ENCODE measurements at regions not wholly inside any gene's neighbourhood (a gene's known extent, or its start where the extent isn't known, plus 50 kb on each side); places are given as distances from the start of the nearest gene placed in this dataset.

- Mint-ChIP-seq H3K27me3 (ENCODE audit: low read depth) (peaks cover 7% of the 10 kb centered on the region), H3K4me1 (ENCODE audit: low read depth) (peaks cover 13% of the 10 kb centered on the region), H3K4me3 (no peak overlapping the region), H3K9me3 (no peaks in the 10 kb centered on the region), H3K36me3 (ENCODE audit: insufficient read depth) (no peaks in the 10 kb centered on the region)
- DNase-seq (no peak), ATAC-seq (peak in 1 of 2 donors; percentile 34)
Observed at GRCh38 chr9:89815903-89816573, 211.2 kb downstream of the GADD45G start.

GRCh38 chr9:89817151-89817950 is 212.5 kb downstream of the GADD45G start:
- Mint-ChIP-seq H3K9me3 (no peaks in the 10 kb centered on the region), H3K36me3 (ENCODE audit: insufficient read depth) (no peaks in the 10 kb centered on the region), H3K4me3 (no peak overlapping the region), H3K27me3 (ENCODE audit: low read depth) (peaks cover 7% of the 10 kb centered on the region), H3K4me1 (ENCODE audit: low read depth) (peaks cover 13% of the 10 kb centered on the region)
- DNase-seq (no peak), ATAC-seq (no peak)

GRCh38 chr9:89820337-89820736 is 215.5 kb downstream of the GADD45G start:
- no peak overlapping the region for H3K4me3 Mint-ChIP-seq
- H3K27me3 Mint-ChIP-seq (ENCODE audit: low read depth): peaks cover 4% of the 10 kb centered on the region
- no peak for DNase-seq

GRCh38 chr9:89821081-89821480 is 216.3 kb downstream of the GADD45G start:
- Mint-ChIP-seq H3K36me3 (ENCODE audit: insufficient read depth) (no peaks in the 10 kb centered on the region), H3K4me1 (ENCODE audit: low read depth) (peaks cover 5% of the 10 kb centered on the region), H3K27me3 (ENCODE audit: low read depth) (peaks cover 4% of the 10 kb centered on the region), H3K9me3 (no peaks in the 10 kb centered on the region), H3K4me3 (no peak overlapping the region)
- no peak for DNase-seq
- ATAC-seq: no peak

More at GRCh38 chr9:89820337-89820736, 215.5 kb downstream of the GADD45G start:
- Mint-ChIP-seq H3K4me1 (ENCODE audit: low read depth) (peaks cover 5% of the 10 kb centered on the region), H3K9me3 (no peaks in the 10 kb centered on the region), H3K36me3 (ENCODE audit: insufficient read depth) (no peaks in the 10 kb centered on the region)
- no peak for ATAC-seq

- ATAC-seq (no peak), DNase-seq (no peak)
- Mint-ChIP-seq H3K36me3 (ENCODE audit: insufficient read depth) (no peaks in the 10 kb centered on the region), H3K4me3 (no peak overlapping the region), H3K4me1 (ENCODE audit: low read depth) (peaks cover 14% of the 10 kb centered on the region), H3K27me3 (ENCODE audit: low read depth) (peaks cover 3% of the 10 kb centered on the region), H3K9me3 (no peaks in the 10 kb centered on the region)
Observed at GRCh38 chr9:89822996-89823395, 218.2 kb downstream of the GADD45G start.

GRCh38 chr9:89825669-89826068 is 220.9 kb downstream of the GADD45G start:
- DNase-seq: no peak
- Mint-ChIP-seq H3K4me3 (no peak overlapping the region), H3K36me3 (ENCODE audit: insufficient read depth) (no peaks in the 10 kb centered on the region), H3K4me1 (ENCODE audit: low read depth) (peaks cover 18% of the 10 kb centered on the region), H3K9me3 (peaks cover 11% of the 10 kb centered on the region), H3K27me3 (ENCODE audit: low read depth) (no peaks in the 10 kb centered on the region)
- ATAC-seq: no peak

GRCh38 chr9:89826186-89826585 is 221.4 kb downstream of the GADD45G start:
- DNase-seq (no peak), ATAC-seq (no peak)
- Mint-ChIP-seq H3K36me3 (ENCODE audit: insufficient read depth) (no peaks in the 10 kb centered on the region), H3K4me1 (ENCODE audit: low read depth) (peaks cover 18% of the 10 kb centered on the region), H3K27me3 (ENCODE audit: low read depth) (no peaks in the 10 kb centered on the region), H3K4me3 (no peak overlapping the region), H3K9me3 (peaks cover 16% of the 10 kb centered on the region)

GRCh38 chr9:89829346-89829745 is 224.5 kb downstream of the GADD45G start:
- ATAC-seq: no peak
- Mint-ChIP-seq H3K36me3 (ENCODE audit: insufficient read depth) (no peaks in the 10 kb centered on the region), H3K9me3 (peaks cover 16% of the 10 kb centered on the region), H3K4me1 (ENCODE audit: low read depth) (peaks cover 18% of the 10 kb centered on the region), H3K27me3 (ENCODE audit: low read depth) (no peaks in the 10 kb centered on the region), H3K4me3 (no peak overlapping the region)
- DNase-seq: no peak

- H3K4me3 Mint-ChIP-seq: no peak overlapping the region
- no peaks in the 10 kb centered on the region for H3K4me1 Mint-ChIP-seq (ENCODE audit: low read depth)
- no peaks in the 10 kb centered on the region for H3K36me3 Mint-ChIP-seq (ENCODE audit: insufficient read depth)
- H3K9me3 Mint-ChIP-seq: peaks cover 5% of the 10 kb centered on the region
- no peaks in the 10 kb centered on the region for H3K27me3 Mint-ChIP-seq (ENCODE audit: low read depth)
- no peak for ATAC-seq
- DNase-seq: no peak
Observed at GRCh38 chr9:89835666-89836065, 230.9 kb downstream of the GADD45G start.

GRCh38 chr9:89837162-89837933 is 232.5 kb downstream of the GADD45G start:
- Mint-ChIP-seq H3K36me3 (ENCODE audit: insufficient read depth) (no peaks in the 10 kb centered on the region), H3K4me3 (no peak overlapping the region), H3K9me3 (no peaks in the 10 kb centered on the region), H3K27me3 (ENCODE audit: low read depth) (no peaks in the 10 kb centered on the region), H3K4me1 (ENCODE audit: low read depth) (no peaks in the 10 kb centered on the region)
- ATAC-seq (no peak), DNase-seq (no peak)

- Mint-ChIP-seq H3K4me3 (no peak overlapping the region), H3K4me1 (ENCODE audit: low read depth) (no peaks in the 10 kb centered on the region)
Observed at GRCh38 chr9:89837934-89838310, 233.1 kb downstream of the GADD45G start.

GRCh38 chr9:89838621-89839020 is 233.8 kb downstream of the GADD45G start:
- ATAC-seq: no peak
- no peak for DNase-seq
- no peaks in the 10 kb centered on the region for H3K9me3 Mint-ChIP-seq
- no peaks in the 10 kb centered on the region for H3K4me1 Mint-ChIP-seq (ENCODE audit: low read depth)
- H3K27me3 Mint-ChIP-seq (ENCODE audit: low read depth): peaks cover 2% of the 10 kb centered on the region
- no peak overlapping the region for H3K4me3 Mint-ChIP-seq
- no peaks in the 10 kb centered on the region for H3K36me3 Mint-ChIP-seq (ENCODE audit: insufficient read depth)

More at GRCh38 chr9:89837934-89838310, 233.1 kb downstream of the GADD45G start:
- Mint-ChIP-seq H3K27me3 (ENCODE audit: low read depth) (peaks cover 2% of the 10 kb centered on the region), H3K9me3 (no peaks in the 10 kb centered on the region), H3K36me3 (ENCODE audit: insufficient read depth) (no peaks in the 10 kb centered on the region)
- DNase-seq: no peak
- no peak for ATAC-seq

- ATAC-seq (no peak), DNase-seq (no peak)
- H3K9me3 Mint-ChIP-seq: no peaks in the 10 kb centered on the region
- no peaks in the 10 kb centered on the region for H3K4me1 Mint-ChIP-seq (ENCODE audit: low read depth)
- H3K36me3 Mint-ChIP-seq (ENCODE audit: insufficient read depth): no peaks in the 10 kb centered on the region
- peaks cover 2% of the 10 kb centered on the region for H3K27me3 Mint-ChIP-seq (ENCODE audit: low read depth)
- no peak overlapping the region for H3K4me3 Mint-ChIP-seq
Observed at GRCh38 chr9:89839449-89839848, 234.6 kb downstream of the GADD45G start.

GRCh38 chr9:89839952-89840351 is 235.1 kb downstream of the GADD45G start:
- DNase-seq (no peak), ATAC-seq (no peak)
- Mint-ChIP-seq H3K27me3 (ENCODE audit: low read depth) (peaks cover 2% of the 10 kb centered on the region), H3K36me3 (ENCODE audit: insufficient read depth) (no peaks in the 10 kb centered on the region), H3K4me3 (no peak overlapping the region), H3K9me3 (no peaks in the 10 kb centered on the region), H3K4me1 (ENCODE audit: low read depth) (no peaks in the 10 kb centered on the region)

All from activated T-cell treated with anti-CD3 and anti-CD28 coated beads, Interleukin-2, amount 50 U/mL, for 4 hours (primary cell).